A673 (cell line): ENCODE measurements at regions not wholly inside any gene's neighbourhood (a gene's known extent, or its start where the extent isn't known, plus 50 kb on each side); places are given as distances from the start of the nearest gene placed in this dataset.

Source experiments
- CTCF ChIP-seq: fragments of 300-800, 200-600 bp; sonication (generic); conservative IDR thresholded peaks from 2 replicates; pipeline ENCODE4 v1.5.1; 2017; ENCODE audit warnings: low read depth, mild to moderate bottlenecking, antibody characterized with exemption, low read length, moderate library complexity, mixed read lengths
- EZH2 ChIP-seq: fragments of 200-600 bp; sonication (generic); IDR thresholded peaks from 2 replicates; pipeline ENCODE4 v1.6.1; 2017; ENCODE audit warnings: borderline replicate concordance, low read depth, mild to moderate bottlenecking, mixed read lengths, antibody characterized with exemption, low read length; ENCODE audit not compliant: poor library complexity, severe bottlenecking

- TF ChIP-seq CTCF (no peak), EZH2 (no peak)
Measured at GRCh38 chr12:84634526-84634925, 278.1 kb downstream of the SLC6A15 start.
